GM18868 (cell line): ENCODE measurements at regions not wholly inside any gene's neighbourhood (a gene's known extent, or its start where the extent isn't known, plus 50 kb on each side); places are given as distances from the start of the nearest gene placed in this dataset.

ENCODE experiments used
- ATAC-seq: cut with Tn5 transposase; IDR thresholded peaks from one replicate; pipeline ENCODE4 v1.9.1; 2021; ENCODE audit warnings: mild to moderate bottlenecking, moderate library complexity; ENCODE audit not compliant: unreplicated experiment

- ATAC-seq: no peak
These were observed 1059.7 kb downstream of the TSN start for GRCh38 chr2:122815120-122815519.

- no peak for ATAC-seq
These were observed 1061.4 kb downstream of the TSN start for GRCh38 chr2:122816803-122817202.

GRCh38 chr2:122822319-122822718, 1066.9 kb downstream of the TSN start:
- no peak for ATAC-seq

DNA sequence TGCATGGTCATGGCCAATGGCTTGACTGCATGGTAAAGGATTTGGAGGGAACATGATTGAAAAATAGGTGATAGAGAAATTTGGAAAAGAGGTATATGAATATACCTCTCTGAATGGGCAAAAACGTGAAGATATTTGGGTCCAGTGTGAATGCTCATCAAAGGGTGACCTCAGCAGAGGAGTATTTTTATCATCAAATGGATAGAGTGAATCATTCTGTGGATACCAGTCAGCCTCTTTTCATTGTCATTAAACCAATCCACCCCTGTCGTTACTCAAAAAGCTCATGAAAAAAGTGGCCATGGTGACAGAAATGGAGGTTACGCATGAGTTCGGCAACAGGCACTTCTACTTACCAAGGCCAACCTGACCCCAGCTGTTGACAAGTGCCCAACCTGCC, 1074.7 kb downstream of the TSN start:
- no peak for ATAC-seq

- no peak for ATAC-seq
These were observed 1076.2 kb downstream of the TSN start for GRCh38 chr2:122831649-122832048.

DNA sequence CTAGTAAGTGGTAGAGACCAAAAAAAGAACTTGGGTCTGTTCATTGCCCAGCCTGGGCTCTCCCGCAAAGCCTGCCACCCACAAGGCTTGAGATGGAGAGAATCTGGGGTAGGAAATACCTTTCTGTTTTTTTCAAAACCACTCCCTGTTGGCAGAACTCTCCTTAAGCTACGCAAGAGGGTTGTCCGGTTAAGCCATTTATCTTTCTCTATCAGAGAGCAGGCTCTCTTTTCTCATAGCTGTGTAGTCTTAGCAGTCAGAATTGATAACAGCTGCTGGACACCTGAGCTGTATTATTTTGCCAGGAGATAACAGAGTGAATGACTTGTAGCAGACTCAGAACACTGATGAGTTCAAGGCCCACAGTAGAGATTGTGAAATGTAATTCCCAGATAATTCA, 1088.1 kb downstream of the TSN start:
- ATAC-seq: no peak

- no peak for ATAC-seq
These were observed 1095.7 kb downstream of the TSN start for GRCh38 chr2:122851161-122851560.

DNA sequence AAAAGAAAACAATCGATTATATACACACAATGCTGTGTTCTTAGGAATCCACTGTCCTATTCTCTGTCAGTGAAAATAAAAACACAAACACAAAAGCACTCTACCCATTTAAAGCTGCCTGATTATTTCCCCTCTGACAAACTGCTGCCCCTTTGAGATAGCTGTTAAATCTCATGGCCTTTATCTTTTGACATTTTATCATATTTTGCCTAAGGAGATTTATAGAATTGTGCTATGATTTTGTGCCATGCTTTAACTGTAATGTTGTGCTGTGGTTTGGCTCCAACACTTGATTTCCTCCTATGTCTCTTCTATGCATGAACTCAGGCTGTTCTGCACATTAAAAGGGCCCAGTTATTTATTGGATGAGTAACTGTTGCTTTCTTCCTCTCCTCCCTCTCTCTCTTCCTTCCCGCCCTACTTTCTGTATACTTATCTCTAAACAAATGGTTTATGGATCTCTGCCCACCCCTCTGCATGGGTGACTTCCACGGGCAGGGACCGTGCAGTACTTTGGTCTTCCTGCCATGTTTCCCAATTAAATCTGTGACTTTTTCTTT, 1096.6 kb downstream of the TSN start:
- no peak for ATAC-seq

DNA sequence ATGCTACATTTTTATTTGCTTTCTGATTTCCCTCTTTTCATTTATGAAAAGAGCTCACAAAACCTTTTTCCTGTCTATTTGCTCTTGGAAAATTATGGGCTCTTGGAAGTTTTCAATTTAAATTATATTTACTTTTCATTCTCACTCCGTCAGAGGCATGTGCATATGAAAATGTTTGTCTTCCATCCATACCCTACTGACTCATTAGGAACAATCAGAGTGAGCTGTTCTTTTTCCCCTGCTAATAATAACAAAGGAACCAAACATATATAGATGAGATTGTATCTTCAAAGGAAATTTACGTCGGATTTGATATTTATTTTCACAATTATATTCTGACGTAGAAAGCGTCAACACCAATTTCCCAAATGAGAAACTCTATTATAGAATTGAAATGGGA, 1101.2 kb downstream of the TSN start:
- no peak for ATAC-seq

- ATAC-seq: no peak
These were observed 1102.7 kb downstream of the TSN start for GRCh38 chr2:122858075-122858702.

DNA sequence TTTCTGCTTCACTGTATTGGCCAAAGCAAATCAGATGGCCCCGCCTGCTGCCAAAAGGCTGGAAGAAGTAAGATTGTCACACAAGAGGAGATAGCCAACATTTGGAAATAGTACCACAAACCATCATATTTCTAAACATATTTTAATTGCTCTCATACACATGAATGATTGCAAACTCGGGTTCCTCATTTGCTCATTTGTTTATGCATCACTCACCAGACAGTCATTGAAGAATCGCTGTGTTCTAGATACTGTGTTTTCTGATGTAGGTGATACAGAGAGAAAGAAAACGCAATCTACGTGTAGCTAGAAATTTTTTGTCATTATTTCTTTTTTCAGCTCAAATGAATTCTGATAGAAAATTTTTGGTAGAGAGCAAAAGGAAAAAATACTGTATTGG, 1103.4 kb downstream of the TSN start:
- ATAC-seq: no peak

- no peak for ATAC-seq
These were observed 1103.8 kb downstream of the TSN start for GRCh38 chr2:122859260-122859659.

DNA sequence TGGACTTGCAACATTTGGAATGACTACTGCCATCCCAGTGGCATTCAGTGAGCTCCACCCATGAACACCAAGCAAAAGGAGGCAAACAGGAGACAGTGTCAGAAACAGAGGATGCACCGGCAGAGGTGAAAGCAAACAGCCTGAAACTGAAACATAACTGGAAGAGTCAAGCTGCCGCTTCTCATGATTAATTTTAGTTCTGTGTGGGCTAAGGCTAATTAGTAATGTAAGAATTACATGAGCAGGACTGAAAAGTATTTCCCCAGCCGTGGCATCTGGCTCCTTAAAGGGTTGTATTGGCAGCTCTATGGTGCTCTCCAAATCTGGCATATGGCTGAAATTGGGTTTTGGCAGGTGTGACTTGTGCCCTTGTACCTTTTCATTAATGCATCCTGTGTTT, 1108.1 kb downstream of the TSN start:
- no peak for ATAC-seq

DNA sequence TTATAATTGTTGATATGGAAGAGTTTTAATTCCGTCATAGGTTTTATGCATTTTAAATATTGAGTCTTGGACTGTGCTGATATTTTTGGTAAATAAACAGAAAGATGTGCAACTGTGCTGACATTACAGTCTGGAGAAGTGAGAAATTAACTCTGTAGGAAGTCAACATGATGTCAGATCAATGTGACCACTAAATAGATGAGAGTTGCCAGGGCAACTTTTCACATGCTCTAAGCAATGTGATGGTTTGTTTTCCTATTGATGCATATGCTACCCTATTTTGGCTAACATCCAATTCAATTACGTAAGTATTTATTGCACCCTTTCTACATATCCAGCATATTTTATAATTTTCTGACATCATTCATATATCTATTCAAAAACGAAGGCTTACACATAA, 1109.3 kb downstream of the TSN start:
- ATAC-seq: no peak

- ATAC-seq: no peak
These were observed 1110.6 kb downstream of the TSN start for GRCh38 chr2:122866095-122866494.

DNA sequence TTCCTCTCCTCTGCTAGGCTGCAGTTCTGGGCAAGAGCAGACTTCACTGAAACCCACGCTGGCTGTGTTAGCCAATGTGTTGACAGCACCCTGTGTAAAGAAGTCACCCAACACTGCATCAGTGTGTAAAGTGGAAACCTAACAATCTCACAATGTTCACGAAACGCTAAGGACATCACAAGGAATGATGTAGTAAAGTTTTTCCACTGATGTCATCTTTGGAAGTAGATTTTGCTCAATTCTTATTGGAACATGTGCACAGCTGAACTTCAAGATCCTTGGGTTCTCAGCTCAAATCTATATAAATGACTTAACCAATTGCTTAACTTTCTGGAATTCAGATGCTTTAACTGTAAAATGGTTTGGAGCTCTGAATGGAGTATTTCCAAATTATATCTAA, 1112.5 kb downstream of the TSN start:
- ATAC-seq: no peak

GRCh38 chr2:122868646-122869275, 1113.3 kb downstream of the TSN start:
- ATAC-seq: no peak

GRCh38 chr2:122873951-122874350, 1118.5 kb downstream of the TSN start:
- no peak for ATAC-seq

DNA sequence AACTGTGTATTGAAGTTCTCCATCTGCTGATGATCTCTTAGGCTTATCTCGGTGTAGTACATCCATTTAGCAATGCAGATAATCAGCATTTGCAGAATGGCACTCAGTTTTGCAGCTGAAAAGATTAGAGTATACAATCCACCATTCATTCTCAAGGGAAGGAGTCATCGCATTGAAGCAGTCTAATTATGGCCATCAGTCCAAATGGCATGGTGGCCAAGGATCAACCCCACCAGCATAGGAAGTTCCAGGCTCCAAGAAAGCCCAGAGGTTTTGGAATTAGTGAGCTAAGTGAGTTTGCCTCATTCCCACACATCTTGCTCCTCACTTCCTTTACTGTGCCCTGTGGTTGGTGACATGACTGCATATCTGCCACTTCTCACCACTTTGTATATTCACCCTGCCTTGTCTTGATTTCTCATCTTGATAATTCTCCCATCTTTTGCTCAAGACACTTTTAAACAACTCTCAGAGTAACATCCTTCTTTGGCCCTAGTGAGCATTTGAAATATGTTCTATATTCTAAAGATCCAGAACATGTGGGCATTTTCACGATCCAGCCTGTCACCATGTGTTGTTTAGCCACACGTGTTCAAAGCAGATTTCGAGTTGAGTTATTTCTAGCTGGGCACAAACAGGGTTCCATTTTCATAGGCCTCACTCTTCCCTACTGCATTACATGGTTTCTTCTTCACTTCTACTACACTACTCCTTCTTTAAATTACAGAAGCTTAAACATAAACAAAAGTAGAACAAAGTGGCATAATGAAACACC, 1119.8 kb downstream of the TSN start:
- no peak for ATAC-seq

GRCh38 chr2:122883849-122884248, 1128.4 kb downstream of the TSN start:
- ATAC-seq: no peak

DNA sequence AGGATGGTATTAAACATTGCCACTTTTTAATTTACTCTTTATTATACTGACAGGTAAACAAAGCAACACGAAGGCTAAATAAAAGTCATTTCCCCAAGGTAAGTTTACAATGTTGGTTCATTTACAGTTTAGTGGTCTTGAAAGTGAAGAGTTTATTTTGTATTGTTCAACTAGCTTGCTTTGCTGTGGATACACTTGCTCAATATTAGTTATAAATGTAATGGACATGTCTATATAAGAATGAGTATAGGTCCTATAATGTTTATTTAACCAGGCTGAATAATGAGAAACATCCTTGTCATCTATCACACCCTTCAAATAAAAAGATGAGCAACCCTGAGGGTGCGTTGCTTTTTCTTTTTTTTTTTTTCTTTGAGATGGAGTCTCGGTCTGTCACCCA, 1129.4 kb downstream of the TSN start:
- no peak for ATAC-seq

GRCh38 chr2:122885436-122885835, 1130.0 kb downstream of the TSN start:
- ATAC-seq: no peak
